HepG2 (cell line): ENCODE measurements at regions not wholly inside any gene's neighbourhood (a gene's known extent, or its start where the extent isn't known, plus 50 kb on each side); places are given as distances from the start of the nearest gene placed in this dataset.

ENCODE experiments used
- ATAC-seq: fragments of 200-7000 bp; cut with Tn5 transposase; 3 replicates; pipeline ENCODE4 v1.9.1; 2020; ENCODE audit warnings: mild to moderate bottlenecking, moderate library complexity
- BruUV-seq: library from RNA; stranded (reverse); fragments of 400-500 nt; replicated peaks from 2 replicates; lab custom pipeline; 2021; lab: Mats Ljungman, UMichigan
- CTCF ChIA-PET: fragments of 300-600 bp; formaldehyde crosslinking; extraction: SDS; loops from one replicate; lab custom pipeline; 2021; ENCODE audit warnings: low total read pairs, inconsistent platforms, low intra/inter-chr PET ratio; lab: Yijun Ruan, JAX
- POLR2A ChIA-PET: fragments of 350-600 bp; sonication (Branson Sonifier 250); formaldehyde crosslinking; loops from one replicate; lab custom pipeline; 2020; ENCODE audit warnings: antibody characterized with exemption, inconsistent platforms; lab: Yijun Ruan, JAX
- DNase-seq: peaks from one replicate; pipeline ENCODE4 v3.0.0-alpha.2; 2015; ENCODE audit warnings: low spot score
- FAIRE-seq: peaks from 3 replicates; lab custom pipeline; 2011; peaks lifted over from hg19 to GRCh38; lab: Jason Lieb, UNC
- H2AFZ ChIP-seq: one replicate; pipeline ENCODE4 v1.6.1; 2011; ENCODE audit warnings: low read length, inconsistent platforms
- H3K27ac ChIP-seq: fragments of 300-600 bp; 3 replicates; pipeline ENCODE4 v1.8.0; 2011; ENCODE audit warnings: mixed run types, mild to moderate bottlenecking, mixed read lengths, low read length, inconsistent platforms; ENCODE audit not compliant: insufficient read depth; ENCODE audit errors: extremely low read length
- H3K27me3 ChIP-seq, 2 experiments: fragments of 200-600 bp in 1 of 2; 2 replicates in 1 of 2; 3 replicates in 1 of 2; pipeline versions ENCODE4 v1.6.0 to v1.8.0; 2011; ENCODE audit warnings: low read length in 2 of 2, mild to moderate bottlenecking in 2 of 2, moderate library complexity in 2 of 2, inconsistent platforms in 1 of 2; ENCODE audit not compliant: insufficient read depth in 2 of 2, control insufficient read depth in 1 of 2
- H3K36me3 ChIP-seq, 2 experiments: fragments of 200-600 bp in 1 of 2; replicated peaks in 1 of 2; 2 replicates in 1 of 2; 3 replicates in 1 of 2; pipeline versions ENCODE4 v1.5.1 to v1.8.0; 2011; ENCODE audit warnings: low read length in 2 of 2, inconsistent platforms in 1 of 2; ENCODE audit not compliant: insufficient read depth in 2 of 2, control insufficient read depth in 1 of 2
- H3K4me1 ChIP-seq: 2 replicates; pipeline ENCODE4 v1.5.1; 2012; ENCODE audit warnings: low read length, inconsistent platforms; ENCODE audit not compliant: insufficient read depth
- H3K4me2 ChIP-seq: 2 replicates; pipeline ENCODE4 v1.6.0; 2011; ENCODE audit warnings: low read depth, low read length, inconsistent platforms
- H3K4me3 ChIP-seq, 3 experiments: fragments of 200-600 bp in 1 of 3; sonication (generic), shearing (Covaris generic) in 1 of 3; replicated peaks in 1 of 3; 2 replicates each; pipeline ENCODE4 v1.5.1; 2011 to 2016; ENCODE audit warnings: low read length in 3 of 3, inconsistent platforms in 2 of 3, low read depth in 2 of 3, mild to moderate bottlenecking in 2 of 3, control low read depth in 1 of 3, mixed read lengths in 1 of 3; ENCODE audit not compliant: insufficient read depth in 1 of 3
- H3K79me2 ChIP-seq: one replicate; pipeline ENCODE4 v1.6.1; 2011; ENCODE audit warnings: low read length, inconsistent platforms; ENCODE audit not compliant: insufficient read depth
- H3K9ac ChIP-seq: 2 replicates; pipeline ENCODE4 v1.6.0; 2011; ENCODE audit warnings: mild to moderate bottlenecking, low read depth, low read length, inconsistent platforms; ENCODE audit not compliant: insufficient read depth
- H3K9me3 ChIP-seq: 2 replicates; pipeline ENCODE4 v1.5.1; 2012; ENCODE audit warnings: mild to moderate bottlenecking, low read length
- H4K20me1 ChIP-seq: 2 replicates; pipeline ENCODE4 v1.6.0; 2011; ENCODE audit warnings: inconsistent platforms, mild to moderate bottlenecking, low read length, moderate library complexity; ENCODE audit not compliant: insufficient read depth
- AGO2 ChIP-seq: fragments of 200-400 bp; formaldehyde crosslinking; optimal IDR thresholded peaks from 2 replicates; pipeline ENCODE3; 2017; ENCODE audit warnings: mild to moderate bottlenecking, low read depth, low read length, moderate library complexity
- ATM ChIP-seq: fragments of 450-650 bp; IDR thresholded peaks from 2 replicates; pipeline ENCODE4 v1.7.1; 2017; ENCODE audit warnings: mild to moderate bottlenecking, borderline replicate concordance
- KDM3A ChIP-seq: IDR thresholded peaks from 2 replicates; pipeline ENCODE4 v1.6.1; 2018; ENCODE audit warnings: low read depth, missing compliant biosample characterization
- STAT5B ChIP-seq: sonication (generic); formaldehyde crosslinking; IDR thresholded peaks from 2 replicates; pipeline ENCODE4 v1.4.0; 2020; ENCODE audit warnings: missing genetic modification reagents
- TCF7 ChIP-seq: sonication (generic); IDR thresholded peaks from 2 replicates; pipeline ENCODE4 v1.6.1; 2016; ENCODE audit warnings: antibody characterized with exemption, low read depth
- TMF1 ChIP-seq: sonication (generic); formaldehyde crosslinking; IDR thresholded peaks from 2 replicates; pipeline ENCODE4 v1.8.1; 2022; ENCODE audit warnings: low read depth, missing genetic modification reagents
- YEATS2 ChIP-seq: sonication (generic); formaldehyde crosslinking; IDR thresholded peaks from 2 replicates; pipeline ENCODE4 v1.4.0; 2020; ENCODE audit warnings: missing genetic modification reagents, borderline replicate concordance
- ZC3H4 ChIP-seq: sonication (generic); formaldehyde crosslinking; IDR thresholded peaks from 2 replicates; pipeline ENCODE4 v1.4.0; 2020; ENCODE audit warnings: missing genetic modification reagents, borderline replicate concordance
- ZNF143 ChIP-seq: sonication (generic); formaldehyde crosslinking; IDR thresholded peaks from 2 replicates; pipeline ENCODE4 v1.4.0; 2020; ENCODE audit warnings: missing genetic modification reagents
- ZNF543 ChIP-seq: sonication (generic); formaldehyde crosslinking; IDR thresholded peaks from 2 replicates; pipeline ENCODE4 v1.4.0; 2020; ENCODE audit warnings: mild to moderate bottlenecking, missing genetic modification reagents
- ZSCAN12 ChIP-seq: sonication (generic); formaldehyde crosslinking; IDR thresholded peaks from 2 replicates; pipeline ENCODE4 v1.9.0; 2021; ENCODE audit warnings: mild to moderate bottlenecking, missing genetic modification reagents
- WGBS: methylation state at CpG from one replicate; pipeline ENCODE4 v1.1.6; 2017; ENCODE audit warnings: low lambda C conversion rate; 5-methylcytosine and 5-hydroxymethylcytosine counted together
- in situ Hi-C: cut with HindIII; loops from 2 replicates; pipeline ENCODE4 v1.10.0; 2017; ENCODE audit warnings: low pct_unique_long_range_greater_than_20kb; ENCODE audit not compliant: extremely low pct_ligation_motif_present
- intact Hi-C: fragments of 100-400 bp; cut with micrococcal nuclease; formaldehyde crosslinking; loops from one replicate; pipeline ENCODE4 v1.10.0; 2022; ENCODE audit not compliant: unreplicated experiment
- TF ChIP-seq, protein P1 (sequence below): IDR thresholded peaks from 2 replicates; pipeline ENCODE4 v1.6.1; 2016; ENCODE audit warnings: missing compliant biosample characterization, missing genetic modification reagents, borderline replicate concordance
- TF ChIP-seq, protein P2 (sequence below), 2 experiments: sonication (generic) in 1 of 2; formaldehyde crosslinking in 1 of 2; IDR thresholded peaks; 2 replicates each; pipeline versions ENCODE4 v1.5.1 to v1.6.1; 2011 to 2020; ENCODE audit warnings: borderline replicate concordance in 1 of 2, low read depth in 1 of 2, low read length in 1 of 2, mild to moderate bottlenecking in 1 of 2, missing genetic modification reagents in 1 of 2, moderate library complexity in 1 of 2

DNA sequence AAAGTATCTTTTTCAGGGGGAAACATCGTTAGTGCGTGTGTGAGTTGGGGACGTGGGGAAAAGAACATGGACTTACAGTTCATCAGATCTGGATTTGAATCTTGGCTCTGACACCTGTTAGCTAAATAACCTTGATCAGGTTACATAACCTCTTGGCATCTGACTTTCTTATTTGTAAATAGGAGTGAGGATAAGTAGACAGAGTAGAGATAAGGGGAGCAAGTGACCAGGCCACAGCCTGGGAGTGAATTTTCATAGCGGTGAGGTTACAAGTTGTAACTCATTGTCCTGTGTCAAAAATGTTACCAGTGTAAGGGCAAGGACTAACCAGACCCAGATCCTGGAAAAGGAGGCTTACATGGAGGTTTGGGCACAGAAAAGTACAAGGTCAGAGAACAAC is 733.5 kb upstream of the MMS22L start:
- intact Hi-C loops (no loop called here), in situ Hi-C loops (no loop called here)
- TF ChIP-seq KDM3A (CRISPR knock-in tag) = no peak
- H3K9me3 ChIP-seq = no peaks in the 10 kb centered on the region
- ATAC-seq (no peak), FAIRE-seq (no peak), DNase-seq (no peak)
- no peaks in the 10 kb centered on the region for H3K4me1 ChIP-seq
- no peaks in the 10 kb centered on the region for H3K27me3 ChIP-seq
- WGBS = 11% methylated on average over 4 of the region's 4 CpGs
- no peak overlapping the region for H3K4me2 ChIP-seq
- no TSS peak for BruUV-seq
- H3K79me2 ChIP-seq = no peaks in the 10 kb centered on the region
- ChIA-PET CTCF (no interaction called here), POLR2A (no interaction called here)
- H3K36me3 ChIP-seq = no peaks in the 10 kb centered on the region
- no peak overlapping the region for H2AFZ ChIP-seq
- H3K9ac ChIP-seq = no peak overlapping the region
- H3K27ac ChIP-seq = no peak overlapping the region
- no peaks in the 10 kb centered on the region for H4K20me1 ChIP-seq
- H3K4me3 ChIP-seq = no peak overlapping the region

DNA sequence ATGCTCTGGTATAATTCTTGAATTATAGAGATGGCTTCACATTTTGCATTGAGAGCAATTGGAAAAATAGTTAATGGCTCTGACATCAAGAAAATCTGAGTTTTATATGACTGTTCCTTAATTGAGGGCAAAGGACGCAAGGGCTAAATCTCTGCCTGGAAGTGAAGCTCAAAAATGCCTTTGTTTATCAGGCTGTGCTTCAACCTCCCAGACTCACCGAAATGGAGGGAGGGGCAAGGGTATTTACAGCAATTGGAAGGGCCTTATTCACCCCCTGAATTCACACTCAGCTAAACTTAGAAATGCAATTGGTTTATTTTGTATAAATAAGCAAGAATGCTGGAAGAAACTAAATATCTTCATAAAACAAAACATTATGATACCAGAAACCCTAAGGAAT is 737.2 kb upstream of the MMS22L start:
- H3K27me3 ChIP-seq = no peaks in the 10 kb centered on the region
- H2AFZ ChIP-seq = no peak overlapping the region
- in situ Hi-C loops (no loop called here), intact Hi-C loops (no loop called here)
- no peak for ATAC-seq
- CTCF ChIA-PET = no interaction called here
- no peaks in the 10 kb centered on the region for H3K79me2 ChIP-seq
- H3K4me3 ChIP-seq = no peak overlapping the region
- no peaks in the 10 kb centered on the region for H3K36me3 ChIP-seq
- BruUV-seq = no TSS peak
- no peak overlapping the region for H3K27ac ChIP-seq
- no peaks in the 10 kb centered on the region for H4K20me1 ChIP-seq
- TF ChIP-seq ZC3H4 (CRISPR knock-in tag) (no peak), TMF1 (CRISPR knock-in tag) (no peak), ZNF543 (CRISPR knock-in tag) (no peak), ZNF143 (CRISPR knock-in tag) (no peak), ZSCAN12 (no peak), TCF7 (no peak), STAT5B (no peak), YEATS2 (CRISPR knock-in tag) (no peak), ATM (no peak), AGO2 (no peak)
- TF ChIP-seq, protein P1, sequence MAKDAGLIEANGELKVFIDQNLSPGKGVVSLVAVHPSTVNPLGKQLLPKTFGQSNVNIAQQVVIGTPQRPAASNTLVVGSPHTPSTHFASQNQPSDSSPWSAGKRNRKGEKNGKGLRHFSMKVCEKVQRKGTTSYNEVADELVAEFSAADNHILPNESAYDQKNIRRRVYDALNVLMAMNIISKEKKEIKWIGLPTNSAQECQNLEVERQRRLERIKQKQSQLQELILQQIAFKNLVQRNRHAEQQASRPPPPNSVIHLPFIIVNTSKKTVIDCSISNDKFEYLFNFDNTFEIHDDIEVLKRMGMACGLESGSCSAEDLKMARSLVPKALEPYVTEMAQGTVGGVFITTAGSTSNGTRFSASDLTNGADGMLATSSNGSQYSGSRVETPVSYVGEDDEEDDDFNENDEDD (CRISPR knock-in tag) = no peak
- TF ChIP-seq, protein P2, sequence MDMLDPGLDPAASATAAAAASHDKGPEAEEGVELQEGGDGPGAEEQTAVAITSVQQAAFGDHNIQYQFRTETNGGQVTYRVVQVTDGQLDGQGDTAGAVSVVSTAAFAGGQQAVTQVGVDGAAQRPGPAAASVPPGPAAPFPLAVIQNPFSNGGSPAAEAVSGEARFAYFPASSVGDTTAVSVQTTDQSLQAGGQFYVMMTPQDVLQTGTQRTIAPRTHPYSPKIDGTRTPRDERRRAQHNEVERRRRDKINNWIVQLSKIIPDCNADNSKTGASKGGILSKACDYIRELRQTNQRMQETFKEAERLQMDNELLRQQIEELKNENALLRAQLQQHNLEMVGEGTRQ (IDR thresholded peaks at IDR 0.05; ENCODE audit: low read depth, low read length) = no peak
- TF ChIP-seq, protein P2 (CRISPR knock-in tag; IDR thresholded peaks at IDR 0.05; ENCODE audit: borderline replicate concordance) = no peak
- TF ChIP-seq, all 625 proteins: peak for 0
- Histone ChIP-seq H3K9ac (no peak overlapping the region), H3K4me2 (no peak overlapping the region), H3K9me3 (no peaks in the 10 kb centered on the region), H3K4me1 (no peaks in the 10 kb centered on the region)
- DNase-seq (no peak), FAIRE-seq (no peak)
- POLR2A ChIA-PET = no interaction called here
- WGBS = 28% methylated on average over 2 of the region's 2 CpGs
